H1 (cell line): ENCODE measurements at regions not wholly inside any gene's neighbourhood (a gene's known extent, or its start where the extent isn't known, plus 50 kb on each side); places are given as distances from the start of the nearest gene placed in this dataset.

Experiments used
- CTCF ChIA-PET: fragments of 300-600 bp; sonication (Branson Sonifier 250); formaldehyde crosslinking; loops from one replicate; lab custom pipeline; 2021; ENCODE audit not compliant: partially characterized antibody; lab: Charles Lee
- POLR2A ChIA-PET: fragments of 300-600 bp; sonication (Branson Sonifier 250); formaldehyde crosslinking; loops from one replicate; lab custom pipeline; 2021; ENCODE audit warnings: inconsistent platforms; ENCODE audit not compliant: partially characterized antibody; lab: Charles Lee
- DNase-seq, 2 experiments: peaks; one replicate each; pipeline versions ENCODE4 v3.0.0 to v3.0.0-alpha.2; 2010 to 2022; ENCODE audit warnings: low spot score in 2 of 2, low read depth in 1 of 2, mixed read lengths in 1 of 2
- FAIRE-seq: peaks from 2 replicates; lab custom pipeline; 2011; peaks lifted over from hg19 to GRCh38; lab: Jason Lieb, UNC
- H2AFZ ChIP-seq: 2 replicates; pipeline ENCODE4 v1.8.1; 2012; ENCODE audit warnings: low read length, inconsistent platforms
- H2AK5ac ChIP-seq: 2 replicates; pipeline ENCODE4 v1.6.1; 2013; ENCODE audit warnings: low read depth, low read length
- H2BK120ac ChIP-seq: replicated peaks from 2 replicates; pipeline ENCODE3; 2013; ENCODE audit warnings: low read depth, low read length, inconsistent platforms
- H2BK12ac ChIP-seq: 2 replicates; pipeline ENCODE4 v1.6.1; 2013; ENCODE audit warnings: low read depth, low read length
- H2BK15ac ChIP-seq: 2 replicates; pipeline ENCODE4 v1.6.1; 2013; ENCODE audit warnings: low read length
- H2BK20ac ChIP-seq: 2 replicates; pipeline ENCODE4 v1.6.1; 2013; ENCODE audit warnings: low read length
- H2BK5ac ChIP-seq: 2 replicates; pipeline ENCODE4 v1.6.1; 2013; ENCODE audit warnings: low read depth, low read length
- H3K14ac ChIP-seq: 2 replicates; pipeline ENCODE4 v1.6.1; 2013; ENCODE audit warnings: inconsistent platforms; ENCODE audit not compliant: insufficient read length
- H3K18ac ChIP-seq: 2 replicates; pipeline ENCODE4 v1.6.1; 2013; ENCODE audit warnings: low read length; ENCODE audit errors: extremely low read depth
- H3K23ac ChIP-seq: 2 replicates; pipeline ENCODE4 v1.6.1; 2013; ENCODE audit warnings: inconsistent platforms; ENCODE audit not compliant: insufficient read length
- H3K23me2 ChIP-seq: 2 replicates; pipeline ENCODE4 v1.6.1; 2013; ENCODE audit warnings: low read depth, low read length
- H3K27ac ChIP-seq: 2 replicates; pipeline ENCODE4 v1.6.1; 2011; ENCODE audit warnings: low read depth, low read length, inconsistent platforms
- H3K27me3 ChIP-seq, 4 experiments: replicated peaks in 1 of 4; 1 replicate in 1 of 4; 2 replicates in 3 of 4; pipeline versions ENCODE4 v1.6.1 to v1.8.1; 2011 to 2013; ENCODE audit warnings: low read length in 3 of 4, mild to moderate bottlenecking in 3 of 4, inconsistent platforms in 2 of 4, mixed read lengths in 2 of 4, moderate library complexity in 1 of 4; ENCODE audit not compliant: control insufficient read depth in 3 of 4, insufficient read depth in 3 of 4; ENCODE audit errors: extremely low read depth in 1 of 4
- H3K36me3 ChIP-seq, 4 experiments: 2 replicates each; pipeline versions ENCODE4 v1.6.1 to v1.8.1; 2011 to 2013; ENCODE audit warnings: mild to moderate bottlenecking in 4 of 4, low read length in 3 of 4, moderate library complexity in 2 of 4, control low read depth in 1 of 4, inconsistent platforms in 1 of 4; ENCODE audit not compliant: insufficient read depth in 4 of 4, control insufficient read depth in 2 of 4
- H3K4ac ChIP-seq: replicated peaks from 2 replicates; pipeline ENCODE3; 2013; ENCODE audit warnings: low read length, low read depth, mixed read lengths, inconsistent platforms; ENCODE audit not compliant: insufficient read length
- H3K4me1 ChIP-seq, 4 experiments: replicated peaks in 1 of 4; 1 replicate in 1 of 4; 2 replicates in 3 of 4; pipeline versions ENCODE4 v1.6.1 to v1.8.1; 2011 to 2013; ENCODE audit warnings: low read length in 3 of 4, inconsistent platforms in 2 of 4, mixed read lengths in 1 of 4; ENCODE audit not compliant: insufficient read depth in 4 of 4, control insufficient read depth in 3 of 4
- H3K4me2 ChIP-seq, 2 experiments: 2 replicates each; pipeline versions ENCODE4 v1.6.1 to v1.8.1; 2011 to 2013; ENCODE audit warnings: low read depth in 2 of 2, low read length in 2 of 2, control low read depth in 1 of 2, inconsistent platforms in 1 of 2, mild to moderate bottlenecking in 1 of 2; ENCODE audit not compliant: insufficient read depth in 1 of 2
- H3K4me3 ChIP-seq, 4 experiments: fragments of 200-600, 300-600 bp in 1 of 4; sonication (generic), shearing (Covaris generic), sonication (Bioruptor Twin) in 1 of 4; 2 replicates each; pipeline versions ENCODE4 v1.5.1 to v1.8.1; 2011 to 2016; ENCODE audit warnings: low read length in 4 of 4, low read depth in 3 of 4, control low read depth in 2 of 4, inconsistent platforms in 2 of 4, mild to moderate bottlenecking in 2 of 4, mixed read lengths in 1 of 4, moderate library complexity in 1 of 4; ENCODE audit not compliant: insufficient read depth in 2 of 4; ENCODE audit errors: extremely low read depth in 1 of 4
- H3K56ac ChIP-seq: replicated peaks from 2 replicates; pipeline ENCODE3; 2013; ENCODE audit warnings: low read depth, mild to moderate bottlenecking, mixed read lengths, low read length, inconsistent platforms; ENCODE audit not compliant: insufficient read length
- H3K79me1 ChIP-seq: 2 replicates; pipeline ENCODE4 v1.6.1; 2013; ENCODE audit warnings: low read depth, low read length, control low read depth
- H3K79me2 ChIP-seq, 2 experiments: 2 replicates each; pipeline versions ENCODE4 v1.6.1 to v1.8.1; 2012 to 2013; ENCODE audit warnings: low read length in 2 of 2, mild to moderate bottlenecking in 2 of 2, inconsistent platforms in 1 of 2; ENCODE audit not compliant: insufficient read depth in 2 of 2, control insufficient read depth in 1 of 2
- H3K9ac ChIP-seq, 4 experiments: replicated peaks in 1 of 4; 1 replicate in 1 of 4; 2 replicates in 3 of 4; pipeline versions ENCODE4 v1.6.1 to v1.8.1; 2011 to 2013; ENCODE audit warnings: low read depth in 3 of 4, low read length in 3 of 4, control low read depth in 2 of 4, mild to moderate bottlenecking in 2 of 4, moderate library complexity in 2 of 4, inconsistent platforms in 1 of 4; ENCODE audit errors: extremely low read depth in 1 of 4
- H3K9me3 ChIP-seq, 2 experiments: 2 replicates each; pipeline versions ENCODE4 v1.6.1 to v1.8.1; 2012 to 2013; ENCODE audit warnings: mild to moderate bottlenecking in 2 of 2, moderate library complexity in 2 of 2, control low read depth in 1 of 2, inconsistent platforms in 1 of 2, low read depth in 1 of 2, low read length in 1 of 2, mixed read lengths in 1 of 2; ENCODE audit not compliant: insufficient read depth in 2 of 2
- H4K20me1 ChIP-seq, 2 experiments: replicated peaks in 1 of 2; 2 replicates each; pipeline versions ENCODE3 to v1.8.1; 2011 to 2013; ENCODE audit warnings: inconsistent platforms in 2 of 2, low read length in 2 of 2, mild to moderate bottlenecking in 1 of 2; ENCODE audit not compliant: insufficient read depth in 2 of 2, control insufficient read depth in 1 of 2
- H4K5ac ChIP-seq: 2 replicates; pipeline ENCODE4 v1.6.1; 2013; ENCODE audit warnings: low read length, low read depth, mixed read lengths, inconsistent platforms; ENCODE audit not compliant: insufficient read length
- H4K8ac ChIP-seq: 2 replicates; pipeline ENCODE4 v1.8.0; 2013; ENCODE audit warnings: mild to moderate bottlenecking, moderate library complexity, low read length, inconsistent platforms; ENCODE audit not compliant: insufficient read depth; ENCODE audit errors: extremely low read depth
- H4K91ac ChIP-seq: replicated peaks from 2 replicates; pipeline ENCODE3; 2013; ENCODE audit warnings: low read length, mixed read lengths, inconsistent platforms; ENCODE audit not compliant: insufficient read length
- EP300 ChIP-seq, 2 experiments: IDR thresholded peaks; 1 replicate in 1 of 2; 2 replicates in 1 of 2; pipeline ENCODE4 v1.6.1; 2011 to 2012; ENCODE audit warnings: low read depth in 2 of 2, low read length in 2 of 2, mild to moderate bottlenecking in 2 of 2, borderline replicate concordance in 1 of 2, inconsistent platforms in 1 of 2, moderate library complexity in 1 of 2
- RBBP5 ChIP-seq: IDR thresholded peaks from 2 replicates; pipeline ENCODE4 v1.7.1; 2012; ENCODE audit warnings: low read depth, mild to moderate bottlenecking, inconsistent platforms, low read length, moderate library complexity, borderline replicate concordance
- TBP ChIP-seq: IDR thresholded peaks from 2 replicates; pipeline ENCODE4 v1.6.1; 2011; ENCODE audit warnings: low read depth, low read length, improper control_type of control experiment
- ZNF274 ChIP-seq: IDR thresholded peaks from 2 replicates; pipeline ENCODE4 v1.7.0; 2012; ENCODE audit warnings: low read length, borderline replicate concordance; ENCODE audit errors: extremely low read depth
- WGBS, 2 experiments: shearing (Covaris generic) in 1 of 2; methylation state at CpG; one replicate each; pipeline versions ENCODE4 v1.1.6 to v1.1.7; 2013 to 2015; ENCODE audit warnings: low lambda C conversion rate in 2 of 2, mixed read lengths in 2 of 2, inconsistent platforms in 1 of 2, low coverage in 1 of 2, missing lambda C conversion rate in 1 of 2; ENCODE audit not compliant: insufficient replicate concordance in 2 of 2, insufficient coverage in 1 of 2, insufficient read length in 1 of 2; ENCODE audit errors: extremely low coverage in 1 of 2, missing lambda C conversion rate in 1 of 2; 5-methylcytosine and 5-hydroxymethylcytosine counted together

- no peak for TF ChIP-seq ZNF274
- TF ChIP-seq EP300 (IDR thresholded peaks at IDR 0.05; ENCODE audit: borderline replicate concordance in 1 of 2, low read depth in 2 of 2, low read length in 2 of 2): no peak
- TF ChIP-seq RBBP5: no peak
- no peak for TF ChIP-seq TBP
- Histone ChIP-seq H4K91ac (no peak overlapping the region), H2BK12ac (no peak overlapping the region), H3K9me3 (peaks cover 9 to 10% of the 10 kb centered on the region in 2 experiments; a peak in 3 of 4 replicates), H3K4me3 (no peak overlapping the region), H2BK15ac (no peak overlapping the region), H3K14ac (no peak overlapping the region), H2BK20ac (no peak overlapping the region), H3K36me3 (no peaks in the 10 kb centered on the region), H3K79me1 (no peaks in the 10 kb centered on the region), H3K56ac (no peak overlapping the region), H3K27ac (no peak overlapping the region), H4K20me1 (no peaks in the 10 kb centered on the region), H4K8ac (no peak overlapping the region), H2AFZ (no peak overlapping the region), H3K23me2 (no peaks in the 10 kb centered on the region), H3K4ac (no peak overlapping the region), H3K27me3 (no peaks in the 10 kb centered on the region; a peak in 1 of 7 replicates), H2BK5ac (no peak overlapping the region), H3K9ac (no peak overlapping the region), H2AK5ac (no peak overlapping the region), H2BK120ac (no peak overlapping the region), H3K18ac (no peak overlapping the region), H3K4me1 (no peaks in the 10 kb centered on the region), H3K4me2 (no peak overlapping the region), H3K23ac (no peak overlapping the region), H4K5ac (no peak overlapping the region), H3K79me2 (no peaks in the 10 kb centered on the region)
- WGBS, 2 experiments: 87% methylated on average over 3 of the region's 3 CpGs; no CpG with 5 or more reads in 1 of the 2 experiments
- POLR2A ChIA-PET: no interaction called here
- DNase-seq (no peak), FAIRE-seq (no peak)
- CTCF ChIA-PET: interaction anchor here (0.8 to 1.0 kb wide), 3 partner anchors 13 to 50 kb away, joined by 3 read pairs; no protein-coding TSS in a partner anchor
Observed at GRCh38 chr10:89937494-89937893, 236.1 kb downstream of the KIF20B start.
